Lung (tissue), 11 donors: ENCODE measurements at regions not wholly inside any gene's neighbourhood (a gene's known extent, or its start where the extent isn't known, plus 50 kb on each side); places are given as distances from the start of the nearest gene placed in this dataset.

Experiments
- ATAC-seq: fragments of 200-7000 bp; cut with Tn5 transposase; one replicate; pipeline ENCODE4 v1.9.1; 2020; ENCODE audit warnings: moderate number of reproducible peaks; ENCODE audit not compliant: insufficient read depth, low FRiP score
- DNase-seq, 3 donors: peaks; one replicate each; pipeline ENCODE4 v3.0.0-alpha.2; 2013 to 2017
- H3K27ac ChIP-seq, 2 donors: one replicate each; pipeline ENCODE4 v1.5.1; 2013; ENCODE audit warnings: mild to moderate bottlenecking in 2 of 2, moderate library complexity in 2 of 2, control low read depth in 1 of 2, inconsistent platforms in 1 of 2, low read depth in 1 of 2, low read length in 1 of 2
- H3K27me3 ChIP-seq, 3 donors: one replicate each; pipeline ENCODE4 v1.5.1; 2013; ENCODE audit warnings: low read length in 2 of 3; ENCODE audit not compliant: control insufficient read depth in 3 of 3, insufficient read depth in 3 of 3
- H3K36me3 ChIP-seq, 4 donors: one replicate each; pipeline ENCODE4 v1.5.1; 2013; ENCODE audit warnings: low read length in 4 of 4, mild to moderate bottlenecking in 1 of 4, moderate library complexity in 1 of 4; ENCODE audit not compliant: control insufficient read depth in 4 of 4, insufficient read depth in 4 of 4
- H3K4me1 ChIP-seq, 5 donors: one replicate each; pipeline ENCODE4 v1.5.1; 2013; ENCODE audit warnings: low read length in 5 of 5, mild to moderate bottlenecking in 2 of 5, moderate library complexity in 1 of 5; ENCODE audit not compliant: control insufficient read depth in 5 of 5, insufficient read depth in 5 of 5
- H3K4me3 ChIP-seq: one replicate; pipeline ENCODE4 v1.5.1; 2013; ENCODE audit warnings: mild to moderate bottlenecking, control low read depth, moderate library complexity
- H3K9ac ChIP-seq, 2 donors: one replicate each; pipeline ENCODE4 v1.5.1; 2013; ENCODE audit warnings: low read length in 2 of 2, control low read depth in 1 of 2; ENCODE audit not compliant: insufficient read depth in 1 of 2
- H3K9me3 ChIP-seq, 4 donors: one replicate each; pipeline ENCODE4 v1.5.1; 2013; ENCODE audit warnings: low read length in 3 of 4, mild to moderate bottlenecking in 1 of 4, moderate library complexity in 1 of 4; ENCODE audit not compliant: control insufficient read depth in 4 of 4, insufficient read depth in 3 of 4
- WGBS, 2 donors: extraction: QIAGEN DNeasy Blood & Tissue Kit; methylation state at CpG; one replicate each; pipeline ENCODE4 v1.1.7; 2013; 5-methylcytosine and 5-hydroxymethylcytosine counted together
- TF ChIP-seq, protein P1 (sequence below): IDR thresholded peaks from 2 replicates; pipeline ENCODE4 v1.5.1; 2012; ENCODE audit warnings: mild to moderate bottlenecking; ENCODE audit errors: control extremely low read depth, extremely low read depth
- donor health status: control.
- donor health status: control.
- donor health status: Bipolar disorder and iron deficiency.
- donor health status: healthy.
- donor health status: DM: yes; HTN: yes; CAD: no.

DNA sequence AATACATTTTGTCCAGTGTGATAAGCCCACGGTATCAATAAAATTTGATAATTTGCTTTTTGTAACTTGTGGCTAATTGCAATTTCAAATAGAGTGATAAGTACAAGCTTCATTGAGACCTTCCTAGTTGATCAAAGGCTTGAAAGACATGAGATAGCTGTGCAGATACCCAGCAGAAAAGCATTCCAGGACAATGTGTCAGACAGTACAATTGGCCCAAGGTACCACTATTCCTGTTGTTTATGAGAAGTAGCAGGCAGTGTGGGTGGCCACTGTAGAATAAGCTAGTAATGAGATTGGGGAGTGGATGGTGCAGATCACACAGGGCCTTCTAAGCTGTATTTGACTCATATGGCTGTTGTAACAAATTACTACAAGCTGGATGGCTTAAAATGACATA lies 182.2 kb downstream of the AMY1C start:
- no peak for DNase-seq
- H3K36me3 ChIP-seq = no peaks in the 10 kb centered on the region
- no peaks in the 10 kb centered on the region for H3K27me3 ChIP-seq
- no peak overlapping the region for H3K27ac ChIP-seq
- H3K9me3 ChIP-seq = no peaks in the 10 kb centered on the region
- no peak overlapping the region for H3K9ac ChIP-seq
- WGBS, 2 donors = 83 to 84% methylated on average over 1 of the region's 1 CpG
- no peak overlapping the region for H3K4me3 ChIP-seq
- ATAC-seq = no peak
- TF ChIP-seq, protein P1, sequence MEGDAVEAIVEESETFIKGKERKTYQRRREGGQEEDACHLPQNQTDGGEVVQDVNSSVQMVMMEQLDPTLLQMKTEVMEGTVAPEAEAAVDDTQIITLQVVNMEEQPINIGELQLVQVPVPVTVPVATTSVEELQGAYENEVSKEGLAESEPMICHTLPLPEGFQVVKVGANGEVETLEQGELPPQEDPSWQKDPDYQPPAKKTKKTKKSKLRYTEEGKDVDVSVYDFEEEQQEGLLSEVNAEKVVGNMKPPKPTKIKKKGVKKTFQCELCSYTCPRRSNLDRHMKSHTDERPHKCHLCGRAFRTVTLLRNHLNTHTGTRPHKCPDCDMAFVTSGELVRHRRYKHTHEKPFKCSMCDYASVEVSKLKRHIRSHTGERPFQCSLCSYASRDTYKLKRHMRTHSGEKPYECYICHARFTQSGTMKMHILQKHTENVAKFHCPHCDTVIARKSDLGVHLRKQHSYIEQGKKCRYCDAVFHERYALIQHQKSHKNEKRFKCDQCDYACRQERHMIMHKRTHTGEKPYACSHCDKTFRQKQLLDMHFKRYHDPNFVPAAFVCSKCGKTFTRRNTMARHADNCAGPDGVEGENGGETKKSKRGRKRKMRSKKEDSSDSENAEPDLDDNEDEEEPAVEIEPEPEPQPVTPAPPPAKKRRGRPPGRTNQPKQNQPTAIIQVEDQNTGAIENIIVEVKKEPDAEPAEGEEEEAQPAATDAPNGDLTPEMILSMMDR = no peak
- H3K4me1 ChIP-seq = no peaks in the 10 kb centered on the region

DNA sequence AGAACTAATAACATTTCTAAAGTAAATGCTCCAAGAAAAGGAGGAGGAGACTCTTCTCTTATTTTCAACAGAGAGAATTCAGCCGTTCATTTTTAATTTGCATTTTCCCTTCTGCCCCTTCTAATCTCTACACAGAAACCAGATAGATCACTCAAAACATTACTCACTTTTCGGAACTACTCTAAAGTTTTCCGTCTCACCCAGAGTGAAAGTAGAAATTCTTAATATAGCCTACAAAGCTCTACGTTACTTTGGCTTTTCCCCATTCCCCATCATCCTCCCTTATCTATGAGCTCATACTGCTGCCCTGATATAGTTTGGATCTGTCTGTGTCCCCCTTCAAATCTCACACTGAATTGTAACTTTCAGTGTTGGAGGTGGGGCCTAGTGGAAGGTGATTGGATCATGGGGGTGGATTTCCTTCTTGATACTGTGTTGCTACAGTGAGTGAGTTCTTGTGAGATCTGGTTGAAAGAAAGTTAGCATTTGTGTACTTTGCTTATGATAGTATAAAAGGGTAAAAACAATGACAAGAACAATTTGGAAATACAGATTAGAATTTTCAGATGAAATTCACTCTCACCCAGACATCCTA lies 188.2 kb downstream of the AMY1C start:
- Histone ChIP-seq H3K27ac (no peak overlapping the region), H3K9ac (no peak overlapping the region), H3K9me3 (no peaks in the 10 kb centered on the region), H3K27me3 (no peaks in the 10 kb centered on the region), H3K4me1 (peaks cover 0 to 1% (median 0%) of the 10 kb centered on the region in 5 donors), H3K4me3 (no peak overlapping the region), H3K36me3 (no peaks in the 10 kb centered on the region)
- TF ChIP-seq, protein P1 = no peak
- WGBS, 2 donors = 60 to 76% methylated on average over 4 of the region's 4 CpGs
- DNase-seq (no peak), ATAC-seq (no peak)

DNA sequence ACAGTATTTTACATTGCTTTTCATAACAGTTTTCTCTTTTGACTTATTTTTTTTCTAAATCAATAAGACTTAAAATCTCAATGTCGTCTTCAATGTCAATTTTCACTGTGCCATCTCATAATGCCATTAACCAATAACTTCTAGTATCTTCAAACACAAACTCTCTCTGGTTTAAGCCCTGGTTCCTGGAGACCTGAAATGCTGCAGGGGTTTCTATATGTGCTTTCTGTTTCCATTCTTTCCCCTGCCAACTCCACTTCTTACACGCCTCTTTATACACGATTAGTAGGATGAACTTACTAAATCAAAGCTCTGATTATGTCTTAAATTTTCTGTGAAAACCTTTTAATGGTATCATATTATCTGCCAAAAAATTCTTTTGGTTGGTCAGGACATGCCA lies 191.4 kb downstream of the AMY1C start:
- no peak for ATAC-seq
- H3K36me3 ChIP-seq = no peaks in the 10 kb centered on the region
- H3K27ac ChIP-seq = no peak overlapping the region
- peaks cover 0 to 6% (median 0%) of the 10 kb centered on the region in 5 donors for H3K4me1 ChIP-seq
- peak in 2 of 3 donors; percentile 2 to 39 for DNase-seq
- H3K4me3 ChIP-seq = no peak overlapping the region
- H3K27me3 ChIP-seq = no peaks in the 10 kb centered on the region
- TF ChIP-seq, protein P1 = no peak
- WGBS, 2 donors = 19 to 28% methylated on average over 3 of the region's 3 CpGs
- H3K9ac ChIP-seq = no peak overlapping the region
- no peaks in the 10 kb centered on the region for H3K9me3 ChIP-seq

DNA sequence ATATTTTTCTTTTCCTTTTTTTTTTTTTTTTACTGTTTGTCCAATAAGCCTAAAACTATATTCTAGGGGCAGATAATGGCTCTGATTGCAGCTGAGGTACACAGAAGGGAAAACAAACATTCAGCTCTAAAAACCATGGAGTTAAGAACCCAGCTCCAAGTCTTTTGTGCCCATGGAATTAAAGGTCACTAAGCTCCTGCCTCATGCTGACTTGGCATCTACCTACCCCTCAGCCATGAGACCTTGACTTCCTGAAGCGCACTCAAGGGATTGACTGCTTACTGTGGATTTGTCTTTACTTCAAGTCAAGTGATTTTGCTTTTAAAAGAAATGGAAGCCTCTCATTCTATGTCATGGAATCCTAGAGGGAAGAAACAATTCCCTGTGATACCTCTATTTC lies 192.3 kb downstream of the AMY1C start:
- Histone ChIP-seq H3K4me3 (no peak overlapping the region), H3K36me3 (no peaks in the 10 kb centered on the region), H3K4me1 (peaks cover 0 to 6% (median 0%) of the 10 kb centered on the region in 5 donors), H3K27me3 (no peaks in the 10 kb centered on the region), H3K27ac (no peak overlapping the region), H3K9me3 (no peaks in the 10 kb centered on the region), H3K9ac (no peak overlapping the region)
- ATAC-seq (no peak), DNase-seq (no peak)
- TF ChIP-seq, protein P1 = no peak
- 83 to 88% methylated on average over 1 of the region's 1 CpG for WGBS, 2 donors
